Endothelial cell of hepatic sinusoid (primary cell): ENCODE measurements at regions not wholly inside any gene's neighbourhood (a gene's known extent, or its start where the extent isn't known, plus 50 kb on each side); places are given as distances from the start of the nearest gene placed in this dataset.
"Not testable (repeated sequence)": the region's sequence is repeated elsewhere in the genome, so short reads cannot be mapped to it uniquely, and the experiment has no call there.

Source experiments
- in situ Hi-C: cut with HindIII; loops from 2 replicates; pipeline ENCODE4 v1.10.0; 2017; ENCODE audit warnings: low sequenced_read_pairs

- in situ Hi-C loops = no loop called here
Measured at GRCh38 chr3:144433006-144433405, 461.4 kb downstream of the DIPK2A start.

GRCh38 chr3:144437989-144438388 is 466.4 kb downstream of the DIPK2A start:
- in situ Hi-C loops = no loop called here

- in situ Hi-C loops = no loop called here
Measured at GRCh38 chr3:144444061-144444460, 472.4 kb downstream of the DIPK2A start.

- in situ Hi-C loops = no loop called here
Measured at GRCh38 chr3:144444546-144444945, 472.9 kb downstream of the DIPK2A start.

GRCh38 chr3:144455841-144456440 is 484.3 kb downstream of the DIPK2A start:
- in situ Hi-C loops = no loop called here

- in situ Hi-C loops = no loop called here
Measured at GRCh38 chr3:144457758-144458157, 486.1 kb downstream of the DIPK2A start.

GRCh38 chr3:144458283-144458682 is 486.7 kb downstream of the DIPK2A start:
- in situ Hi-C loops = no loop called here

- in situ Hi-C loops = no loop called here
Measured at GRCh38 chr3:144462337-144462736, 490.7 kb downstream of the DIPK2A start.

GRCh38 chr3:144463911-144464310 is 492.3 kb downstream of the DIPK2A start:
- in situ Hi-C loops = no loop called here

GRCh38 chr3:144466114-144466513 is 494.5 kb downstream of the DIPK2A start:
- in situ Hi-C loops = no loop called here

- in situ Hi-C loops = no loop called here
Measured at GRCh38 chr3:144466540-144466939, 494.9 kb downstream of the DIPK2A start.

GRCh38 chr3:144470666-144471065 is 499.0 kb downstream of the DIPK2A start:
- in situ Hi-C loops = no loop called here

- in situ Hi-C loops = no loop called here
Measured at GRCh38 chr3:144477593-144477992, 506.0 kb downstream of the DIPK2A start.

GRCh38 chr3:144480416-144480919 is 508.8 kb downstream of the DIPK2A start:
- in situ Hi-C loops = no loop called here

GRCh38 chr3:144482876-144483275 is 511.3 kb downstream of the DIPK2A start:
- in situ Hi-C loops = no loop called here

- in situ Hi-C loops = no loop called here
Measured at GRCh38 chr3:144487011-144487410, 515.4 kb downstream of the DIPK2A start.

GRCh38 chr3:144488927-144489326 is 517.3 kb downstream of the DIPK2A start:
- in situ Hi-C loops = no loop called here

- in situ Hi-C loops = no loop called here
Measured at GRCh38 chr3:144491333-144491732, 519.7 kb downstream of the DIPK2A start.

- in situ Hi-C loops = not testable (repeated sequence)
Measured at GRCh38 chr3:144494651-144495050, 523.0 kb downstream of the DIPK2A start.

GRCh38 chr3:144496141-144496835 is 524.7 kb downstream of the DIPK2A start:
- in situ Hi-C loops = no loop called here

- in situ Hi-C loops = no loop called here
Measured at GRCh38 chr3:144497452-144497851, 525.8 kb downstream of the DIPK2A start.
